Naive thymus-derived CD8-positive, alpha-beta T cell (primary cell): ENCODE measurements at regions not wholly inside any gene's neighbourhood (a gene's known extent, or its start where the extent isn't known, plus 50 kb on each side); places are given as distances from the start of the nearest gene placed in this dataset.

ENCODE experiments used
- ATAC-seq, 2 donors: fragments of 150-1000 bp; cut with Tn5 transposase in 1 of 2; sonication (Bioruptor Pico), chemical (Tn5 transposase) in 1 of 2; 1 replicate in 1 of 2; 2 replicates in 1 of 2; pipeline ENCODE4 v1.10.0; 2021; ENCODE audit warnings: mild to moderate bottlenecking in 2 of 2, moderate library complexity in 2 of 2
- POLR2A ChIA-PET: fragments of 350-600 bp; sonication (Branson Sonifier 250); formaldehyde crosslinking; loops from one replicate; lab custom pipeline; 2021; ENCODE audit warnings: antibody characterized with exemption; lab: Charles Lee
- DNase-seq, 10 donors: peaks; one replicate each; pipeline versions ENCODE4 v3.0.0 to v3.0.0-alpha.2; 2020 to 2022
- H3K27ac Mint-ChIP-seq, 10 donors: one replicate each; pipeline ENCODE4 v1.8.0; 2020 to 2022; ENCODE audit warnings: mild to moderate bottlenecking in 10 of 10, mixed read lengths in 10 of 10, moderate library complexity in 4 of 10, inconsistent platforms in 1 of 10
- H3K27me3 Mint-ChIP-seq, 5 donors: one replicate each; pipeline ENCODE4 v1.8.0; 2021 to 2022; ENCODE audit warnings: mixed read lengths in 5 of 5
- H3K36me3 Mint-ChIP-seq, 3 donors: one replicate each; pipeline ENCODE4 v1.8.0; 2020 to 2022; ENCODE audit warnings: mixed read lengths in 3 of 3, mild to moderate bottlenecking in 2 of 3, inconsistent platforms in 1 of 3
- H3K4me1 Mint-ChIP-seq, 4 donors: one replicate each; pipeline ENCODE4 v1.8.0; 2021 to 2022; ENCODE audit warnings: mixed read lengths in 4 of 4
- H3K4me3 Mint-ChIP-seq, 10 donors: one replicate each; pipeline ENCODE4 v1.8.0; 2020 to 2022; ENCODE audit warnings: mild to moderate bottlenecking in 10 of 10, mixed read lengths in 10 of 10, moderate library complexity in 6 of 10, inconsistent platforms in 1 of 10
- H3K9me3 Mint-ChIP-seq, 9 donors: one replicate each; pipeline ENCODE4 v1.8.0; 2020 to 2022; ENCODE audit warnings: mixed read lengths in 9 of 9, mild to moderate bottlenecking in 3 of 9, inconsistent platforms in 1 of 9, moderate library complexity in 1 of 9

GRCh38 chr5:128757196-128757959 lies 207.9 kb upstream of the SLC27A6 start:
- POLR2A ChIA-PET, result no interaction called here
- peaks cover 0 to 3% (median 0%) of the 10 kb centered on the region in 5 donors for H3K27me3 Mint-ChIP-seq

GRCh38 chr5:128762661-128763306 lies 202.5 kb upstream of the SLC27A6 start:
- H3K27me3 Mint-ChIP-seq, result no peaks in the 10 kb centered on the region
- H3K4me3 Mint-ChIP-seq, result no peak overlapping the region
- ATAC-seq, result no peak
- H3K36me3 Mint-ChIP-seq, result no peaks in the 10 kb centered on the region
- DNase-seq, result no peak
- no peak overlapping the region for H3K27ac Mint-ChIP-seq
- no peaks in the 10 kb centered on the region for H3K4me1 Mint-ChIP-seq
- peaks cover 0 to 10% (median 3%) of the 10 kb centered on the region in 9 donors for H3K9me3 Mint-ChIP-seq
- POLR2A ChIA-PET, result no interaction called here

More at GRCh38 chr5:128757196-128757959, 207.9 kb upstream of the SLC27A6 start:
- ATAC-seq, result no peak
- H3K4me3 Mint-ChIP-seq, result no peak overlapping the region
- DNase-seq, result no peak
- H3K27ac Mint-ChIP-seq, result no peak overlapping the region
- H3K36me3 Mint-ChIP-seq, result no peaks in the 10 kb centered on the region
- peaks cover 0 to 19% (median 3%) of the 10 kb centered on the region in 9 donors for H3K9me3 Mint-ChIP-seq
- no peaks in the 10 kb centered on the region for H3K4me1 Mint-ChIP-seq

- no peaks in the 10 kb centered on the region for H3K4me1 Mint-ChIP-seq
- no peaks in the 10 kb centered on the region for H3K36me3 Mint-ChIP-seq
- ATAC-seq, result no peak
- H3K4me3 Mint-ChIP-seq, result no peak overlapping the region
- POLR2A ChIA-PET, result no interaction called here
- no peak overlapping the region for H3K27ac Mint-ChIP-seq
- H3K9me3 Mint-ChIP-seq, result peaks cover 0 to 10% (median 3%) of the 10 kb centered on the region in 9 donors
- DNase-seq, result no peak
- H3K27me3 Mint-ChIP-seq, result peaks cover 0 to 3% (median 0%) of the 10 kb centered on the region in 5 donors
Observed at GRCh38 chr5:128763321-128763720, 202.0 kb upstream of the SLC27A6 start.

- H3K4me3 Mint-ChIP-seq, result no peak overlapping the region
- H3K4me1 Mint-ChIP-seq, result no peaks in the 10 kb centered on the region
- no peak for DNase-seq
- peaks cover 0 to 10% (median 2%) of the 10 kb centered on the region in 9 donors for H3K9me3 Mint-ChIP-seq
- no peak for ATAC-seq
- POLR2A ChIA-PET, result no interaction called here
- H3K27me3 Mint-ChIP-seq, result peaks cover 0 to 6% (median 0%) of the 10 kb centered on the region in 5 donors
- H3K27ac Mint-ChIP-seq, result no peak overlapping the region
- H3K36me3 Mint-ChIP-seq, result no peaks in the 10 kb centered on the region
Observed at GRCh38 chr5:128764601-128765310, 200.5 kb upstream of the SLC27A6 start.

GRCh38 chr5:128765448-128766061 lies 199.7 kb upstream of the SLC27A6 start:
- Mint-ChIP-seq H3K27me3 (peaks cover 0 to 8% (median 0%) of the 10 kb centered on the region in 5 donors), H3K36me3 (no peaks in the 10 kb centered on the region), H3K27ac (no peak overlapping the region), H3K4me1 (no peaks in the 10 kb centered on the region), H3K9me3 (peaks cover 0 to 10% (median 0%) of the 10 kb centered on the region in 9 donors), H3K4me3 (no peak overlapping the region)
- ATAC-seq, result no peak
- no peak for DNase-seq
- POLR2A ChIA-PET, result no interaction called here

GRCh38 chr5:128766406-128766805 lies 198.9 kb upstream of the SLC27A6 start:
- Mint-ChIP-seq H3K36me3 (no peaks in the 10 kb centered on the region), H3K4me1 (no peaks in the 10 kb centered on the region), H3K4me3 (no peak overlapping the region), H3K27me3 (peaks cover 0 to 8% (median 0%) of the 10 kb centered on the region in 5 donors), H3K27ac (no peak overlapping the region), H3K9me3 (peaks cover 0 to 10% (median 0%) of the 10 kb centered on the region in 9 donors)
- POLR2A ChIA-PET, result no interaction called here
- ATAC-seq (no peak), DNase-seq (no peak)

GRCh38 chr5:128770907-128771306 lies 194.4 kb upstream of the SLC27A6 start:
- H3K27me3 Mint-ChIP-seq, result peaks cover 0 to 13% (median 4%) of the 10 kb centered on the region in 5 donors
- H3K36me3 Mint-ChIP-seq, result no peaks in the 10 kb centered on the region
- POLR2A ChIA-PET, result no interaction called here
- H3K4me1 Mint-ChIP-seq, result no peaks in the 10 kb centered on the region
- no peak for ATAC-seq
- no peak for DNase-seq
- no peak overlapping the region for H3K27ac Mint-ChIP-seq
- peaks cover 0 to 9% (median 0%) of the 10 kb centered on the region in 9 donors for H3K9me3 Mint-ChIP-seq
- no peak overlapping the region for H3K4me3 Mint-ChIP-seq

GRCh38 chr5:128772356-128772755 lies 192.9 kb upstream of the SLC27A6 start:
- Mint-ChIP-seq H3K27me3 (peaks cover 0 to 13% (median 4%) of the 10 kb centered on the region in 5 donors), H3K36me3 (no peaks in the 10 kb centered on the region), H3K27ac (no peak overlapping the region), H3K4me3 (no peak overlapping the region), H3K9me3 (peaks cover 0 to 9% (median 0%) of the 10 kb centered on the region in 9 donors), H3K4me1 (peaks cover 0 to 2% (median under 1%) of the 10 kb centered on the region in 4 donors)
- ATAC-seq (no peak), DNase-seq (no peak)
- POLR2A ChIA-PET, result no interaction called here

- POLR2A ChIA-PET, result no interaction called here
- Mint-ChIP-seq H3K36me3 (no peaks in the 10 kb centered on the region), H3K27me3 (peaks cover 0 to 10% (median 4%) of the 10 kb centered on the region in 5 donors), H3K9me3 (peaks cover 0 to 9% (median 0%) of the 10 kb centered on the region in 9 donors), H3K27ac (no peak overlapping the region), H3K4me1 (peaks cover 0 to 3% (median 1%) of the 10 kb centered on the region in 4 donors), H3K4me3 (no peak overlapping the region)
- ATAC-seq, result no peak
- DNase-seq, result no peak
Observed at GRCh38 chr5:128773378-128773777, 191.9 kb upstream of the SLC27A6 start.

- no peak for ATAC-seq
- no peak overlapping the region for H3K27ac Mint-ChIP-seq
- peaks cover 0 to 3% (median 1%) of the 10 kb centered on the region in 4 donors for H3K4me1 Mint-ChIP-seq
- H3K27me3 Mint-ChIP-seq, result peaks cover 0 to 8% (median 2%) of the 10 kb centered on the region in 5 donors
- no peaks in the 10 kb centered on the region for H3K36me3 Mint-ChIP-seq
- POLR2A ChIA-PET, result no interaction called here
- no peak overlapping the region for H3K4me3 Mint-ChIP-seq
- DNase-seq, result no peak
- peaks cover 0 to 9% (median 0%) of the 10 kb centered on the region in 9 donors for H3K9me3 Mint-ChIP-seq
Observed at GRCh38 chr5:128774605-128775004, 190.7 kb upstream of the SLC27A6 start.

- ATAC-seq, result no peak
- Mint-ChIP-seq H3K9me3 (peaks cover 0 to 9% (median 0%) of the 10 kb centered on the region in 9 donors), H3K27me3 (peaks cover 0 to 8% (median 0%) of the 10 kb centered on the region in 5 donors), H3K4me1 (peaks cover 0 to 3% (median 1%) of the 10 kb centered on the region in 4 donors), H3K36me3 (no peaks in the 10 kb centered on the region), H3K4me3 (no peak overlapping the region), H3K27ac (no peak overlapping the region)
- no peak for DNase-seq
- POLR2A ChIA-PET, result no interaction called here
Observed at GRCh38 chr5:128775558-128775957, 189.7 kb upstream of the SLC27A6 start.

- peaks cover 0 to 8% (median 0%) of the 10 kb centered on the region in 5 donors for H3K27me3 Mint-ChIP-seq
- ATAC-seq (no peak), DNase-seq (no peak)
- no peak overlapping the region for H3K4me3 Mint-ChIP-seq
- H3K9me3 Mint-ChIP-seq, result peaks cover 0 to 9% (median 0%) of the 10 kb centered on the region in 9 donors
- no peaks in the 10 kb centered on the region for H3K36me3 Mint-ChIP-seq
- H3K27ac Mint-ChIP-seq, result no peak overlapping the region
- POLR2A ChIA-PET, result no interaction called here
- peaks cover 0 to 3% (median 1%) of the 10 kb centered on the region in 4 donors for H3K4me1 Mint-ChIP-seq
Observed at GRCh38 chr5:128777052-128777451, 188.2 kb upstream of the SLC27A6 start.
